Activated gamma-delta T cell treated with Interleukin-2 at 50 U/mL for 16 hours (primary cell): ENCODE measurements at regions not wholly inside any gene's neighbourhood (a gene's known extent, or its start where the extent isn't known, plus 50 kb on each side); places are given as distances from the start of the nearest gene placed in this dataset.
"Not testable (repeated sequence)": the region's sequence is repeated elsewhere in the genome, so short reads cannot be mapped to it uniquely, and the experiment has no call there.

Experiments used
- DNase-seq: peaks from one replicate; pipeline ENCODE4 v3.0.0-alpha.2; 2020

- DNase-seq: no peak
These were observed 102.5 kb upstream of the SLC35G4 start for GRCh38 chr18:11506856-11507255.

GRCh38 chr18:11505993-11506392 lies 103.4 kb upstream of the SLC35G4 start:
- no peak for DNase-seq

- no peak for DNase-seq
These were observed 104.4 kb upstream of the SLC35G4 start for GRCh38 chr18:11504962-11505361.

- no peak for DNase-seq
These were observed 107.0 kb upstream of the SLC35G4 start for GRCh38 chr18:11502368-11502767.

GRCh38 chr18:11501352-11501751 lies 108.0 kb upstream of the SLC35G4 start:
- DNase-seq: no peak

GRCh38 chr18:11500153-11501122 lies 109.0 kb upstream of the SLC35G4 start:
- DNase-seq: no peak

- no peak for DNase-seq
These were observed 110.6 kb upstream of the SLC35G4 start for GRCh38 chr18:11498821-11499220.

GRCh38 chr18:11497585-11497984 lies 111.8 kb upstream of the SLC35G4 start:
- DNase-seq: no peak

GRCh38 chr18:11496526-11497172 lies 112.7 kb upstream of the SLC35G4 start:
- DNase-seq: no peak

- DNase-seq: no peak
These were observed 114.0 kb upstream of the SLC35G4 start for GRCh38 chr18:11495441-11495840.

GRCh38 chr18:11494107-11494506 lies 115.3 kb upstream of the SLC35G4 start:
- DNase-seq: no peak

GRCh38 chr18:11489266-11489899 lies 120.0 kb upstream of the SLC35G4 start:
- DNase-seq: no peak

- DNase-seq: no peak
These were observed 121.2 kb upstream of the SLC35G4 start for GRCh38 chr18:11488175-11488574.

- DNase-seq: no peak
These were observed 122.0 kb upstream of the SLC35G4 start for GRCh38 chr18:11487390-11487789.

- no peak for DNase-seq
These were observed 127.1 kb upstream of the SLC35G4 start for GRCh38 chr18:11482271-11482670.

- no peak for DNase-seq
These were observed 128.7 kb upstream of the SLC35G4 start for GRCh38 chr18:11480692-11481091.

- DNase-seq: not testable (repeated sequence)
These were observed 130.4 kb upstream of the SLC35G4 start for GRCh38 chr18:11479031-11479430.

GRCh38 chr18:11470941-11471340 lies 138.5 kb upstream of the SLC35G4 start:
- no peak for DNase-seq

- DNase-seq: no peak
These were observed 140.8 kb upstream of the SLC35G4 start for GRCh38 chr18:11468617-11469016.

- DNase-seq: no peak
These were observed 141.3 kb upstream of the SLC35G4 start for GRCh38 chr18:11468120-11468519.

GRCh38 chr18:11467611-11468010 lies 141.8 kb upstream of the SLC35G4 start:
- no peak for DNase-seq

GRCh38 chr18:11464129-11464528 lies 145.3 kb upstream of the SLC35G4 start:
- DNase-seq: no peak

- no peak for DNase-seq
These were observed 150.9 kb upstream of the SLC35G4 start for GRCh38 chr18:11458447-11458846.

GRCh38 chr18:11457853-11458252 lies 151.5 kb upstream of the SLC35G4 start:
- DNase-seq: not testable (repeated sequence)
